ENCODE measurements at regions not wholly inside any gene's neighbourhood (a gene's known extent, or its start where the extent isn't known, plus 50 kb on each side); places are given as distances from the start of the nearest gene placed in this dataset.

- no peak overlapping the region for H3K4me3 ChIP-seq (ENCODE audit: low read depth, low read length)
- H3K27ac ChIP-seq (ENCODE audit: low read depth, low read length), result no peak overlapping the region
- H3K9me3 ChIP-seq (ENCODE audit: control insufficient read depth, insufficient read depth, low read length), result peaks cover 21% of the 10 kb centered on the region
- no peak for DNase-seq (ENCODE audit: low read depth, low spot score)
- no peaks in the 10 kb centered on the region for H3K27me3 ChIP-seq (ENCODE audit: control insufficient read depth, insufficient read depth, low read length)
- ChIA-PET CTCF (interaction anchor here (1.5 kb wide), 1 partner anchor 441 kb away, joined by 5 read pairs; no protein-coding TSS in a partner anchor), POLR2A (no interaction called here)
- no peak for TF ChIP-seq CTCF (IDR thresholded peaks at IDR 0.05; ENCODE audit: low read depth, low read length)
Measured at GRCh38 chr20:60652046-60652445, 600.0 kb upstream of the CDH4 start.

- no peak for DNase-seq (ENCODE audit: low read depth, low spot score)
- ChIA-PET POLR2A (no interaction called here), CTCF (interaction anchor here (1.5 kb wide), 1 partner anchor 441 kb away, joined by 5 read pairs; no protein-coding TSS in a partner anchor)
- Histone ChIP-seq H3K9me3 (ENCODE audit: control insufficient read depth, insufficient read depth, low read length) (peaks cover 25% of the 10 kb centered on the region), H3K27ac (ENCODE audit: low read depth, low read length) (no peak overlapping the region), H3K4me3 (ENCODE audit: low read depth, low read length) (no peak overlapping the region), H3K27me3 (ENCODE audit: control insufficient read depth, insufficient read depth, low read length) (no peaks in the 10 kb centered on the region)
- TF ChIP-seq CTCF (IDR thresholded peaks at IDR 0.05; ENCODE audit: low read depth, low read length), result no peak
Measured at GRCh38 chr20:60652615-60653014, 599.4 kb upstream of the CDH4 start.

GRCh38 chr20:60653111-60653845 lies 598.8 kb upstream of the CDH4 start:
- POLR2A ChIA-PET, result no interaction called here
- no peak for DNase-seq (ENCODE audit: low read depth, low spot score)

GRCh38 chr20:60658681-60659080 lies 593.4 kb upstream of the CDH4 start:
- DNase-seq (ENCODE audit: low read depth, low spot score), result no peak
- no peak for TF ChIP-seq CTCF (IDR thresholded peaks at IDR 0.05; ENCODE audit: low read depth, low read length)
- H3K27me3 ChIP-seq (ENCODE audit: control insufficient read depth, insufficient read depth, low read length), result no peaks in the 10 kb centered on the region
- no peak overlapping the region for H3K27ac ChIP-seq (ENCODE audit: low read depth, low read length)
- no peak overlapping the region for H3K4me3 ChIP-seq (ENCODE audit: low read depth, low read length)
- ChIA-PET CTCF (no interaction called here), POLR2A (no interaction called here)
- peaks cover 19% of the 10 kb centered on the region for H3K9me3 ChIP-seq (ENCODE audit: control insufficient read depth, insufficient read depth, low read length)

More at GRCh38 chr20:60653111-60653845, 598.8 kb upstream of the CDH4 start:
- TF ChIP-seq CTCF (IDR thresholded peaks at IDR 0.05; ENCODE audit: low read depth, low read length), result no peak
- peaks cover 31% of the 10 kb centered on the region for H3K9me3 ChIP-seq (ENCODE audit: control insufficient read depth, insufficient read depth, low read length)
- no peak overlapping the region for H3K4me3 ChIP-seq (ENCODE audit: low read depth, low read length)
- CTCF ChIA-PET, result interaction anchor here (0.9 to 1.5 kb wide), 2 partner anchors 442 to 576 kb away, joined by 3 to 5 read pairs; no protein-coding TSS in a partner anchor
- H3K27me3 ChIP-seq (ENCODE audit: control insufficient read depth, insufficient read depth, low read length), result no peaks in the 10 kb centered on the region
- H3K27ac ChIP-seq (ENCODE audit: low read depth, low read length), result no peak overlapping the region

- no peak for DNase-seq (ENCODE audit: low read depth, low spot score)
Measured at GRCh38 chr20:60659240-60659639, 592.8 kb upstream of the CDH4 start.

More at GRCh38 chr20:60659240-60659639, 592.8 kb upstream of the CDH4 start:
- no peaks in the 10 kb centered on the region for H3K27me3 ChIP-seq (ENCODE audit: control insufficient read depth, insufficient read depth, low read length)
- ChIA-PET POLR2A (no interaction called here), CTCF (no interaction called here)
- no peak overlapping the region for H3K27ac ChIP-seq (ENCODE audit: low read depth, low read length)
- no peak for TF ChIP-seq CTCF (IDR thresholded peaks at IDR 0.05; ENCODE audit: low read depth, low read length)
- peaks cover 19% of the 10 kb centered on the region for H3K9me3 ChIP-seq (ENCODE audit: control insufficient read depth, insufficient read depth, low read length)
- no peak overlapping the region for H3K4me3 ChIP-seq (ENCODE audit: low read depth, low read length)

All from AG04450 (cell line).